ENCODE measurements at regions not wholly inside any gene's neighbourhood (a gene's known extent, or its start where the extent isn't known, plus 50 kb on each side); places are given as distances from the start of the nearest gene placed in this dataset.

DNA sequence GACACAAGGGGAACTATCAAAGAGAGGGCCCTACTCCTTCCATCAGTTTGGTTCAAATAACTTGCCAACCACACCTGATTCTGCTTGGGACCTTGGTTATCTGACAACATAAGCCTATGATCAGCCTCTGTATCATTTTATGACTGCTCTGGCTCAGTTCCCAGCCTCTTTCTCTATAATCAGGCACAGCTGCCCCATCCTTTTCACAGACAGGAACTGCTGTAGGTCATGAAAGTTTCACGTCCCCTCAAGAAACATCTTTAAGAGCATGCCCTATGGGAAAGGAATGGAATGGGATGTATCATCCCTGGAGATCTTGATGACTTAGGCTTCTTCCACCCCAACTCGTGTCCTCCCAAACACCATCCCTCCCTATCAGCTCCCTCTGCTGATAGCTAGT, 243.4 kb downstream of the AR start:
- Histone ChIP-seq H3K4me2 (ENCODE audit: control insufficient read depth, insufficient read depth) (no peak overlapping the region), H3K27ac (ENCODE audit: control insufficient read depth, insufficient read depth) (no peak overlapping the region), H4K20me1 (ENCODE audit: control insufficient read depth, insufficient read depth) (no peaks in the 10 kb centered on the region), H3K9ac (ENCODE audit: control insufficient read depth, insufficient read depth, low read length) (no peak overlapping the region), H3K79me2 (ENCODE audit: control insufficient read depth, insufficient read depth, low read length) (no peaks in the 10 kb centered on the region), H3K4me3 (no peak overlapping the region), H3K9me3 (replicated peaks; ENCODE audit: control insufficient read depth, insufficient read depth, low read length) (no peaks in the 10 kb centered on the region), H3K27me3 (replicated peaks in 1 of 2; ENCODE audit: control insufficient read depth in 2 of 2, insufficient read depth in 2 of 2, low read length in 1 of 2) (no peaks in the 10 kb centered on the region), H2AFZ (ENCODE audit: control insufficient read depth, low read depth, low read length) (no peak overlapping the region), H3K4me1 (ENCODE audit: control insufficient read depth, insufficient read depth, low read length) (no peaks in the 10 kb centered on the region), H3K36me3 (ENCODE audit: control insufficient read depth in 2 of 2, insufficient read depth in 2 of 2, low read length in 1 of 2) (no peaks in the 10 kb centered on the region)
- DNase-seq (ENCODE audit: low read depth, low spot score) = no peak
- ChIA-PET SMC1A (ENCODE audit: uncharacterized antibody, unreplicated experiment) (no interaction called here), CTCF (no interaction called here), POLR2A (no interaction called here), RAD21 (ENCODE audit: unreplicated experiment) (no interaction called here)
- TF ChIP-seq FOS (IDR thresholded peaks at IDR 0.05; ENCODE audit: borderline replicate concordance, extremely low read depth, insufficient read length) (no peak), KAT2A (conservative IDR thresholded peaks at IDR 0.05; ENCODE audit: control insufficient read depth, low read depth, low read length) (no peak), NR2C1 (IDR thresholded peaks at IDR 0.05) (no peak), ZNF24 (IDR thresholded peaks at IDR 0.05) (no peak), RAD51 (IDR thresholded peaks at IDR 0.05) (no peak), LARP7 (IDR thresholded peaks at IDR 0.05) (no peak), EGR1 (IDR thresholded peaks at IDR 0.05; ENCODE audit: borderline replicate concordance in 1 of 2, low read depth in 2 of 2, low read length in 2 of 2) (no peak), SPI1 (IDR thresholded peaks at IDR 0.05; ENCODE audit: borderline replicate concordance, insufficient read depth, low read depth, low read length) (no peak), YY1 (IDR thresholded peaks at IDR 0.05; ENCODE audit: low read depth, low read length) (no peak), MAX (IDR thresholded peaks at IDR 0.05; ENCODE audit: low read depth, low read length) (no peak), TAF1 (IDR thresholded peaks at IDR 0.05; ENCODE audit: borderline replicate concordance, low read depth, low read length) (no peak), HCFC1 (IDR thresholded peaks at IDR 0.05; ENCODE audit: low read length) (no peak), POLR2AphosphoS2 (IDR thresholded peaks at IDR 0.05; ENCODE audit: low read depth, low read length) (no peak)
- in situ Hi-C loops (cut with MboI) = no loop called here
- ATAC-seq = no peak
- WGBS (ENCODE audit: insufficient coverage, insufficient replicate concordance, low lambda C conversion rate, missing lambda C conversion rate) = 0% methylated on average over 2 of the region's 2 CpGs
- intact Hi-C loops (cut with micrococcal nuclease; ENCODE audit: unreplicated experiment) = no loop called here
- no peak for FAIRE-seq
- BruUV-seq (replicated peaks) = no TSS peak
